Amygdala (tissue), 56 donors: ENCODE measurements at regions not wholly inside any gene's neighbourhood (a gene's known extent, or its start where the extent isn't known, plus 50 kb on each side); places are given as distances from the start of the nearest gene placed in this dataset.

Experiments
- DNase-seq, 56 donors: peaks; one replicate each; lab custom pipeline; 2025; lab: John Stamatoyannopoulos, UW

- no peak for DNase-seq
Measured at GRCh38 chr10:6305401-6306321, 102.9 kb downstream of the PFKFB3 start.

- no peak for DNase-seq
Measured at GRCh38 chr10:6306917-6307316, 104.2 kb downstream of the PFKFB3 start.

GRCh38 chr10:6309816-6310215, 107.1 kb downstream of the PFKFB3 start:
- no peak for DNase-seq

- DNase-seq = no peak
Measured at GRCh38 chr10:6310977-6311376, 108.2 kb downstream of the PFKFB3 start.

- DNase-seq = no peak
Measured at GRCh38 chr10:6311700-6312330, 109.1 kb downstream of the PFKFB3 start.

- DNase-seq = no peak
Measured at GRCh38 chr10:6312636-6313035, 109.9 kb downstream of the PFKFB3 start.

- no peak for DNase-seq
Measured at GRCh38 chr10:6313111-6313895, 110.6 kb downstream of the PFKFB3 start.

- no peak for DNase-seq
Measured at GRCh38 chr10:6314620-6315205, 112.0 kb downstream of the PFKFB3 start.

- no peak for DNase-seq
Measured at GRCh38 chr10:6319119-6319518, 116.4 kb downstream of the PFKFB3 start.

- DNase-seq = no peak
Measured at GRCh38 chr10:6320320-6321010, 117.7 kb downstream of the PFKFB3 start.

GRCh38 chr10:6321880-6322279, 119.1 kb downstream of the PFKFB3 start:
- no peak for DNase-seq

- DNase-seq = no peak
Measured at GRCh38 chr10:6322805-6323204, 120.1 kb downstream of the PFKFB3 start.

- DNase-seq = peak in 41 of 56 donors; percentile 12 to 90 (median 53)
Measured at GRCh38 chr10:6327961-6328698, 125.4 kb downstream of the PFKFB3 start.

GRCh38 chr10:6328699-6329423, 126.1 kb downstream of the PFKFB3 start:
- peak in 26 of 56 donors; percentile 8 to 68 (median 26) for DNase-seq

- DNase-seq = no peak
Measured at GRCh38 chr10:6333086-6333485, 130.4 kb downstream of the PFKFB3 start.

GRCh38 chr10:6333973-6334372, 131.2 kb downstream of the PFKFB3 start:
- no peak for DNase-seq

GRCh38 chr10:6336016-6336415, 133.3 kb downstream of the PFKFB3 start:
- peak in 3 of 56 donors; percentile 6 to 13 (median 12) for DNase-seq

- DNase-seq = no peak
Measured at GRCh38 chr10:6337382-6337781, 134.7 kb downstream of the PFKFB3 start.

- DNase-seq = no peak
Measured at GRCh38 chr10:6338361-6338760, 135.6 kb downstream of the PFKFB3 start.
